ENCODE measurements at regions not wholly inside any gene's neighbourhood (a gene's known extent, or its start where the extent isn't known, plus 50 kb on each side); places are given as distances from the start of the nearest gene placed in this dataset.

- Histone ChIP-seq H3K9me3 (no peaks in the 10 kb centered on the region), H3K4me1 (no peaks in the 10 kb centered on the region), H3K36me3 (no peaks in the 10 kb centered on the region), H3K27me3 (no peaks in the 10 kb centered on the region), H3K4me3 (ENCODE audit: low read depth, low read length) (no peak overlapping the region)
- no peak for DNase-seq
- TF ChIP-seq CTCF (IDR thresholded peaks at IDR 0.05; ENCODE audit: low read depth, low read length) = no peak
Measured at GRCh38 chr18:5779922-5780321, 115.4 kb downstream of the TMEM200C start.

GRCh38 chr18:5772306-5773105, 122.8 kb downstream of the TMEM200C start:
- no peak overlapping the region for H3K4me3 ChIP-seq (ENCODE audit: low read depth, low read length)
- H3K4me1 ChIP-seq = no peaks in the 10 kb centered on the region
- no peaks in the 10 kb centered on the region for H3K36me3 ChIP-seq
- no peak for DNase-seq
- no peaks in the 10 kb centered on the region for H3K9me3 ChIP-seq
- no peak for TF ChIP-seq CTCF (IDR thresholded peaks at IDR 0.05; ENCODE audit: low read depth, low read length)
- H3K27me3 ChIP-seq = no peaks in the 10 kb centered on the region

GRCh38 chr18:5771343-5771742, 124.0 kb downstream of the TMEM200C start:
- TF ChIP-seq CTCF (IDR thresholded peaks at IDR 0.05; ENCODE audit: low read depth, low read length) = no peak
- H3K36me3 ChIP-seq = no peaks in the 10 kb centered on the region
- DNase-seq = no peak
- no peaks in the 10 kb centered on the region for H3K9me3 ChIP-seq
- no peaks in the 10 kb centered on the region for H3K27me3 ChIP-seq
- H3K4me1 ChIP-seq = no peaks in the 10 kb centered on the region
- H3K4me3 ChIP-seq (ENCODE audit: low read depth, low read length) = no peak overlapping the region

DNA sequence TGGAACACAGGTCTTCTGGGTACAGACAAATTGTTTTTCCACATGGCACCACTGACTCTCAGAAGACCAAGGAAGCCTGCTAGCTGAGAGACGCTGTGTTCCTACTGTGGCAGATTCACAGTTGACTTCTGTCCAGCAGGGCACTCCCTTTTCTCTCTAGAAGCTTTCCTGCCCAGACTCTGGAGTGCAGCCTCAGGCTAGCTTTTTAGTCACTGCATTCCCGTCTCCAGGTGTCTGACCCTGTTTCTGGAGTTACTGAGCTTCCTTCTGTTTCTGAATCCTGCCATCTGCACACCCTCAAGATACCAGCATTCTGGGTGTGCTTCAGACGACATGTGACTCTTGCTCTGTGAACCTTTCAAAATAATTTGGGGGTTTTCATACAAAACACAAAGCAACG, 125.1 kb downstream of the TMEM200C start:
- H3K9me3 ChIP-seq = no peaks in the 10 kb centered on the region
- no peaks in the 10 kb centered on the region for H3K4me1 ChIP-seq
- no peak for TF ChIP-seq CTCF (IDR thresholded peaks at IDR 0.05; ENCODE audit: low read depth, low read length)
- H3K4me3 ChIP-seq (ENCODE audit: low read depth, low read length) = no peak overlapping the region
- no peak for DNase-seq
- H3K36me3 ChIP-seq = no peaks in the 10 kb centered on the region
- no peaks in the 10 kb centered on the region for H3K27me3 ChIP-seq

DNA sequence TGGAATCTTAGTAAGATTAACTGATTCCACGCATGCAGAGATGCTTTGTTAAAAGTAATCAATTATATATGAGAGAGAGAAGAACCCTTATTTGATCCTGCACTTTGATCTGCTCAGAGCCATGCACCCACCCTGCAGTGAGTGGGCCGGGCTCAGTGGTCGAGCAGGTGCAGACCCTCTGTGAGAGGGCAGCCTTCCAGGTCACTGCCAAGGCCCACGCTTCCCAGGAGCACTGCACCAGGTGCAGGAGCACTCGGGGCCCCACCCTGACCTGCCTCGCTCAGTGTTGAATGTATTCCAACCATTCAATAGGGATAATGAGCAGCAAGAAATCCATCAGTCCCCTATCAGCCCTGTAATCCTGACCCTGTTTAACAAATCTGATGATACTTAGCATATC, 126.9 kb downstream of the TMEM200C start:
- Histone ChIP-seq H3K36me3 (no peaks in the 10 kb centered on the region), H3K4me3 (ENCODE audit: low read depth, low read length) (no peak overlapping the region), H3K27me3 (no peaks in the 10 kb centered on the region), H3K4me1 (no peaks in the 10 kb centered on the region), H3K9me3 (no peaks in the 10 kb centered on the region)
- TF ChIP-seq CTCF (IDR thresholded peaks at IDR 0.05; ENCODE audit: low read depth, low read length) = no peak
- DNase-seq = no peak

- H3K27me3 ChIP-seq = no peaks in the 10 kb centered on the region
- H3K9me3 ChIP-seq = no peaks in the 10 kb centered on the region
- no peak overlapping the region for H3K4me3 ChIP-seq (ENCODE audit: low read depth, low read length)
- no peaks in the 10 kb centered on the region for H3K36me3 ChIP-seq
- no peak for DNase-seq
- no peak for TF ChIP-seq CTCF (IDR thresholded peaks at IDR 0.05; ENCODE audit: low read depth, low read length)
- H3K4me1 ChIP-seq = no peaks in the 10 kb centered on the region
Measured at GRCh38 chr18:5759194-5759593, 136.1 kb downstream of the TMEM200C start.

Measured in BE2C (cell line).